DOHH2 (cell line): ENCODE measurements at regions not wholly inside any gene's neighbourhood (a gene's known extent, or its start where the extent isn't known, plus 50 kb on each side); places are given as distances from the start of the nearest gene placed in this dataset.

Experiments
- H3F3A ChIP-seq: fragments of 200-600 bp; sonication (generic), shearing (Covaris generic); 2 replicates; pipeline ENCODE4 v1.6.0; 2016; ENCODE audit warnings: antibody characterized with exemption, mild to moderate bottlenecking; ENCODE audit not compliant: control insufficient read depth, insufficient read depth
- H3K27ac ChIP-seq: fragments of 200-600 bp; sonication (generic); 2 replicates; pipeline ENCODE4 v1.5.1; 2014; ENCODE audit warnings: low read depth, mild to moderate bottlenecking, low read length, moderate library complexity
- H3K27me3 ChIP-seq: fragments of 200-600 bp; sonication (generic); 2 replicates; pipeline ENCODE4 v1.6.1; 2014; ENCODE audit warnings: mild to moderate bottlenecking, low read length, mixed read lengths; ENCODE audit not compliant: control insufficient read depth
- H3K36me3 ChIP-seq: fragments of 200-600 bp; sonication (generic); 2 replicates; pipeline ENCODE4 v1.6.1; 2014; ENCODE audit warnings: mild to moderate bottlenecking, low read length, moderate library complexity, mixed read lengths; ENCODE audit not compliant: control insufficient read depth
- H3K4me1 ChIP-seq: fragments of 200-600 bp; sonication (generic); 2 replicates; pipeline ENCODE4 v1.6.1; 2014; ENCODE audit warnings: mild to moderate bottlenecking, low read length, mixed read lengths; ENCODE audit not compliant: control insufficient read depth
- H3K4me2 ChIP-seq: fragments of 200-600 bp; sonication (generic); 2 replicates; pipeline ENCODE4 v1.6.0; 2014; ENCODE audit warnings: mild to moderate bottlenecking, low read length, moderate library complexity
- H3K4me3 ChIP-seq: fragments of 200-600 bp; sonication (generic); 2 replicates; pipeline ENCODE4 v1.5.1; 2014; ENCODE audit warnings: mild to moderate bottlenecking, low read length, mixed read lengths
- H3K79me2 ChIP-seq: fragments of 200-600 bp; sonication (generic); 2 replicates; pipeline ENCODE4 v1.6.1; 2014; ENCODE audit warnings: mild to moderate bottlenecking, low read length, mixed read lengths; ENCODE audit not compliant: control insufficient read depth
- H3K9me2 ChIP-seq: fragments of 200-600 bp; sonication (generic); replicated peaks from 2 replicates; pipeline ENCODE4 v1.6.1; 2014; ENCODE audit warnings: mild to moderate bottlenecking, low read length, mixed read lengths; ENCODE audit not compliant: control insufficient read depth
- H3K9me3 ChIP-seq: fragments of 200-600 bp; sonication (generic); 2 replicates; pipeline ENCODE4 v1.6.1; 2014; ENCODE audit warnings: antibody characterized with exemption, low read length, mixed read lengths; ENCODE audit not compliant: control insufficient read depth, insufficient read depth
- H4K20me1 ChIP-seq: fragments of 200-600 bp; sonication (generic); 2 replicates; pipeline ENCODE4 v1.6.0; 2014; ENCODE audit warnings: low read depth, mild to moderate bottlenecking, antibody characterized with exemption, low read length, moderate library complexity; ENCODE audit not compliant: control insufficient read depth, insufficient read depth
- CTCF ChIP-seq: fragments of 200-600 bp; sonication (generic); IDR thresholded peaks from one replicate; pipeline ENCODE4 v1.5.1; 2014; ENCODE audit warnings: antibody characterized with exemption, mild to moderate bottlenecking, low read depth, low read length; ENCODE audit not compliant: poor library complexity, severe bottlenecking
- EZH2phosphoT487 ChIP-seq: fragments of 200-600 bp; sonication (generic); IDR thresholded peaks from 2 replicates; pipeline ENCODE4 v1.6.1; 2017; ENCODE audit warnings: borderline replicate concordance, mild to moderate bottlenecking, antibody characterized with exemption, low read length, moderate library complexity, mixed read lengths

GRCh38 chr7:26614503-26614902 lies 249.9 kb downstream of the SKAP2 start:
- Histone ChIP-seq H3K9me2 (no peaks in the 10 kb centered on the region), H3K27ac (no peak overlapping the region), H3K4me3 (no peak overlapping the region), H3K27me3 (no peaks in the 10 kb centered on the region), H3K36me3 (no peaks in the 10 kb centered on the region), H3K9me3 (no peaks in the 10 kb centered on the region), H3K4me2 (no peak overlapping the region), H3K79me2 (no peaks in the 10 kb centered on the region), H3F3A (no peaks in the 10 kb centered on the region), H3K4me1 (no peaks in the 10 kb centered on the region), H4K20me1 (no peaks in the 10 kb centered on the region)
- TF ChIP-seq EZH2phosphoT487 (no peak), CTCF (no peak)

- H3K36me3 ChIP-seq: no peaks in the 10 kb centered on the region
Observed at GRCh38 chr7:26616235-26616634, 248.2 kb downstream of the SKAP2 start.

GRCh38 chr7:26617066-26617465 lies 247.3 kb downstream of the SKAP2 start:
- Histone ChIP-seq H3K9me3 (no peaks in the 10 kb centered on the region), H3K79me2 (no peaks in the 10 kb centered on the region), H3K9me2 (no peaks in the 10 kb centered on the region), H3K4me3 (no peak overlapping the region), H3K4me1 (no peaks in the 10 kb centered on the region), H3K36me3 (no peaks in the 10 kb centered on the region), H3K27ac (no peak overlapping the region), H3K27me3 (no peaks in the 10 kb centered on the region), H4K20me1 (no peaks in the 10 kb centered on the region), H3K4me2 (no peak overlapping the region), H3F3A (no peaks in the 10 kb centered on the region)
- TF ChIP-seq CTCF (no peak), EZH2phosphoT487 (no peak)

More at GRCh38 chr7:26616235-26616634, 248.2 kb downstream of the SKAP2 start:
- H4K20me1 ChIP-seq: no peaks in the 10 kb centered on the region
- no peaks in the 10 kb centered on the region for H3K4me1 ChIP-seq
- H3K9me3 ChIP-seq: no peaks in the 10 kb centered on the region
- no peaks in the 10 kb centered on the region for H3F3A ChIP-seq
- H3K4me2 ChIP-seq: no peak overlapping the region
- no peaks in the 10 kb centered on the region for H3K79me2 ChIP-seq
- H3K9me2 ChIP-seq: no peaks in the 10 kb centered on the region
- no peak overlapping the region for H3K27ac ChIP-seq
- H3K4me3 ChIP-seq: no peak overlapping the region
- no peak for TF ChIP-seq EZH2phosphoT487
- no peak for TF ChIP-seq CTCF
- H3K27me3 ChIP-seq: no peaks in the 10 kb centered on the region
